CD8-positive, alpha-beta memory T cell (primary cell): ENCODE measurements at regions not wholly inside any gene's neighbourhood (a gene's known extent, or its start where the extent isn't known, plus 50 kb on each side); places are given as distances from the start of the nearest gene placed in this dataset.

ENCODE experiments used
- CTCF ChIA-PET: fragments of 350-600 bp; sonication (Branson Sonifier 250); formaldehyde crosslinking; loops from one replicate; lab custom pipeline; 2021; ENCODE audit warnings: antibody characterized with exemption; lab: Charles Lee
- POLR2A ChIA-PET: fragments of 350-600 bp; sonication (Branson Sonifier 250); formaldehyde crosslinking; loops from one replicate; lab custom pipeline; 2021; ENCODE audit warnings: antibody characterized with exemption; lab: Charles Lee
- DNase-seq, 5 donors: peaks; one replicate each; pipeline versions ENCODE4 v3.0.0 to v3.0.0-alpha.2; 2020 to 2022; ENCODE audit warnings: mixed read lengths in 1 of 5
- H3K27ac ChIP-seq: one replicate; pipeline ENCODE4 v1.7.0; 2013; ENCODE audit warnings: low read depth, mild to moderate bottlenecking, low read length, moderate library complexity
- H3K27me3 ChIP-seq: 2 replicates; pipeline ENCODE4 v1.7.0; 2013; ENCODE audit warnings: low read length, mild to moderate bottlenecking; ENCODE audit not compliant: insufficient read depth, poor library complexity, severe bottlenecking
- H3K36me3 ChIP-seq: 2 replicates; pipeline ENCODE4 v1.7.0; 2013; ENCODE audit warnings: mild to moderate bottlenecking, low read length, moderate library complexity; ENCODE audit not compliant: insufficient read depth
- H3K4me1 ChIP-seq: 2 replicates; pipeline ENCODE4 v1.7.0; 2013; ENCODE audit warnings: mild to moderate bottlenecking, low read length, moderate library complexity; ENCODE audit not compliant: insufficient read depth
- H3K4me3 ChIP-seq: 2 replicates; pipeline ENCODE4 v1.7.0; 2013; ENCODE audit warnings: mild to moderate bottlenecking, low read length
- H3K9me3 ChIP-seq: 2 replicates; pipeline ENCODE4 v1.7.0; 2013; ENCODE audit warnings: mild to moderate bottlenecking, low read length
- H3K27ac Mint-ChIP-seq, 8 donors: one replicate each; pipeline ENCODE4 v1.8.0; 2020 to 2021; ENCODE audit warnings: mixed read lengths in 8 of 8, mild to moderate bottlenecking in 6 of 8, inconsistent platforms in 3 of 8, moderate library complexity in 3 of 8
- H3K27me3 Mint-ChIP-seq, 2 donors: one replicate each; pipeline ENCODE4 v1.8.0; 2020 to 2021; ENCODE audit warnings: mixed read lengths in 2 of 2, mild to moderate bottlenecking in 1 of 2, moderate library complexity in 1 of 2
- H3K36me3 Mint-ChIP-seq, 3 donors: one replicate each; pipeline ENCODE4 v1.8.0; 2020 to 2021; ENCODE audit warnings: mixed read lengths in 3 of 3, inconsistent platforms in 1 of 3, mild to moderate bottlenecking in 1 of 3
- H3K4me1 Mint-ChIP-seq, 3 donors: one replicate each; pipeline ENCODE4 v1.8.0; 2020 to 2021; ENCODE audit warnings: mixed read lengths in 3 of 3, inconsistent platforms in 1 of 3, mild to moderate bottlenecking in 1 of 3
- H3K4me3 Mint-ChIP-seq, 7 donors: one replicate each; pipeline ENCODE4 v1.8.0; 2020 to 2021; ENCODE audit warnings: mixed read lengths in 7 of 7, mild to moderate bottlenecking in 6 of 7, moderate library complexity in 4 of 7, inconsistent platforms in 2 of 7
- H3K9me3 Mint-ChIP-seq, 5 donors: one replicate each; pipeline ENCODE4 v1.8.0; 2020 to 2022; ENCODE audit warnings: mixed read lengths in 5 of 5, mild to moderate bottlenecking in 3 of 5, moderate library complexity in 2 of 5, inconsistent platforms in 1 of 5

- no peak for DNase-seq
- Histone ChIP-seq H3K36me3 (no peaks in the 10 kb centered on the region), H3K4me1 (no peaks in the 10 kb centered on the region), H3K27me3 (no peaks in the 10 kb centered on the region), H3K4me3 (no peak overlapping the region), H3K9me3 (no peaks in the 10 kb centered on the region), H3K27ac (no peak overlapping the region)
- Mint-ChIP-seq H3K36me3 (no peaks in the 10 kb centered on the region), H3K27me3 (peaks cover 13 to 39% of the 10 kb centered on the region in 2 donors), H3K4me1 (no peaks in the 10 kb centered on the region), H3K9me3 (no peaks in the 10 kb centered on the region), H3K4me3 (no peak overlapping the region), H3K27ac (no peak overlapping the region)
- ChIA-PET CTCF (no interaction called here), POLR2A (no interaction called here)
These were observed 223.8 kb downstream of the CEMIP2 start for GRCh38 chr9:71544464-71544863.

- no peak for DNase-seq
- no peaks in the 10 kb centered on the region for H3K4me1 Mint-ChIP-seq
- no peak overlapping the region for H3K27ac Mint-ChIP-seq
- no peak overlapping the region for H3K4me3 Mint-ChIP-seq
- H3K36me3 Mint-ChIP-seq: peaks cover 0 to 1% (median 0%) of the 10 kb centered on the region in 3 donors
- peaks cover 8 to 26% of the 10 kb centered on the region in 2 donors for H3K27me3 Mint-ChIP-seq
- H3K4me1 ChIP-seq: no peaks in the 10 kb centered on the region
- H3K36me3 ChIP-seq: no peaks in the 10 kb centered on the region
- no peaks in the 10 kb centered on the region for H3K27me3 ChIP-seq
- POLR2A ChIA-PET: no interaction called here
- CTCF ChIA-PET: no interaction called here
- H3K9me3 Mint-ChIP-seq: no peaks in the 10 kb centered on the region
- no peak overlapping the region for H3K27ac ChIP-seq
- H3K9me3 ChIP-seq: no peaks in the 10 kb centered on the region
- H3K4me3 ChIP-seq: no peak overlapping the region
These were observed 226.9 kb downstream of the CEMIP2 start for GRCh38 chr9:71541436-71541835.

- no peak for DNase-seq
- Mint-ChIP-seq H3K27ac (no peak overlapping the region), H3K9me3 (no peaks in the 10 kb centered on the region), H3K36me3 (no peaks in the 10 kb centered on the region), H3K4me3 (no peak overlapping the region), H3K27me3 (peaks cover 8 to 37% of the 10 kb centered on the region in 2 donors), H3K4me1 (no peaks in the 10 kb centered on the region)
- Histone ChIP-seq H3K9me3 (no peaks in the 10 kb centered on the region), H3K4me1 (no peaks in the 10 kb centered on the region), H3K4me3 (no peak overlapping the region), H3K27ac (no peak overlapping the region), H3K36me3 (no peaks in the 10 kb centered on the region), H3K27me3 (no peaks in the 10 kb centered on the region)
- ChIA-PET POLR2A (no interaction called here), CTCF (no interaction called here)
These were observed 243.2 kb downstream of the CEMIP2 start for GRCh38 chr9:71524996-71525580.

- no peaks in the 10 kb centered on the region for H3K4me1 Mint-ChIP-seq
- CTCF ChIA-PET: no interaction called here
These were observed 243.8 kb downstream of the CEMIP2 start for GRCh38 chr9:71524516-71524915.

GRCh38 chr9:71521132-71521531, 247.2 kb downstream of the CEMIP2 start:
- Mint-ChIP-seq H3K4me3 (no peak overlapping the region), H3K27ac (no peak overlapping the region), H3K9me3 (no peaks in the 10 kb centered on the region), H3K4me1 (no peaks in the 10 kb centered on the region), H3K36me3 (no peaks in the 10 kb centered on the region), H3K27me3 (peaks cover 10 to 20% of the 10 kb centered on the region in 2 donors)
- H3K4me1 ChIP-seq: no peaks in the 10 kb centered on the region
- no peak overlapping the region for H3K27ac ChIP-seq
- DNase-seq: no peak
- no peaks in the 10 kb centered on the region for H3K27me3 ChIP-seq
- ChIA-PET CTCF (no interaction called here), POLR2A (no interaction called here)
- no peak overlapping the region for H3K4me3 ChIP-seq
- no peaks in the 10 kb centered on the region for H3K36me3 ChIP-seq
- no peaks in the 10 kb centered on the region for H3K9me3 ChIP-seq

More at GRCh38 chr9:71524516-71524915, 243.8 kb downstream of the CEMIP2 start:
- Histone ChIP-seq H3K4me1 (no peaks in the 10 kb centered on the region), H3K27me3 (no peaks in the 10 kb centered on the region), H3K27ac (no peak overlapping the region), H3K9me3 (no peaks in the 10 kb centered on the region), H3K36me3 (no peaks in the 10 kb centered on the region), H3K4me3 (no peak overlapping the region)
- no peak for DNase-seq
- Mint-ChIP-seq H3K4me3 (no peak overlapping the region), H3K27me3 (peaks cover 8 to 34% of the 10 kb centered on the region in 2 donors), H3K27ac (no peak overlapping the region), H3K9me3 (no peaks in the 10 kb centered on the region), H3K36me3 (no peaks in the 10 kb centered on the region)
- POLR2A ChIA-PET: no interaction called here

- Mint-ChIP-seq H3K36me3 (no peaks in the 10 kb centered on the region), H3K4me3 (no peak overlapping the region), H3K4me1 (no peaks in the 10 kb centered on the region), H3K27me3 (peaks cover 13 to 31% of the 10 kb centered on the region in 2 donors), H3K27ac (no peak overlapping the region), H3K9me3 (no peaks in the 10 kb centered on the region)
- Histone ChIP-seq H3K9me3 (no peaks in the 10 kb centered on the region), H3K27me3 (no peaks in the 10 kb centered on the region), H3K4me3 (no peak overlapping the region), H3K36me3 (no peaks in the 10 kb centered on the region), H3K27ac (no peak overlapping the region), H3K4me1 (no peaks in the 10 kb centered on the region)
- DNase-seq: no peak
- POLR2A ChIA-PET: interaction anchor here (0.5 kb wide), 1 partner anchor 478 kb away, joined by 6 read pairs; no protein-coding TSS in a partner anchor
- CTCF ChIA-PET: no interaction called here
These were observed 249.1 kb downstream of the CEMIP2 start for GRCh38 chr9:71519098-71519696.

- ChIA-PET CTCF (no interaction called here), POLR2A (interaction anchor here (0.5 kb wide), 1 partner anchor 479 kb away, joined by 6 read pairs; no protein-coding TSS in a partner anchor)
- Histone ChIP-seq H3K9me3 (no peaks in the 10 kb centered on the region), H3K4me1 (no peaks in the 10 kb centered on the region), H3K27ac (no peak overlapping the region), H3K36me3 (no peaks in the 10 kb centered on the region), H3K27me3 (no peaks in the 10 kb centered on the region), H3K4me3 (no peak overlapping the region)
- Mint-ChIP-seq H3K4me3 (no peak overlapping the region), H3K9me3 (no peaks in the 10 kb centered on the region), H3K4me1 (no peaks in the 10 kb centered on the region), H3K36me3 (no peaks in the 10 kb centered on the region), H3K27ac (no peak overlapping the region), H3K27me3 (peaks cover 11 to 26% of the 10 kb centered on the region in 2 donors)
- DNase-seq: no peak
These were observed 250.1 kb downstream of the CEMIP2 start for GRCh38 chr9:71518045-71518827.

GRCh38 chr9:71515626-71516025, 252.7 kb downstream of the CEMIP2 start:
- Histone ChIP-seq H3K4me3 (no peak overlapping the region), H3K36me3 (no peaks in the 10 kb centered on the region), H3K27ac (no peak overlapping the region), H3K4me1 (no peaks in the 10 kb centered on the region), H3K9me3 (no peaks in the 10 kb centered on the region), H3K27me3 (no peaks in the 10 kb centered on the region)
- no peak overlapping the region for H3K27ac Mint-ChIP-seq
- DNase-seq: no peak
- H3K36me3 Mint-ChIP-seq: no peaks in the 10 kb centered on the region
- CTCF ChIA-PET: no interaction called here
- H3K4me3 Mint-ChIP-seq: no peak overlapping the region
- POLR2A ChIA-PET: no interaction called here
- H3K4me1 Mint-ChIP-seq: no peaks in the 10 kb centered on the region
- H3K9me3 Mint-ChIP-seq: no peaks in the 10 kb centered on the region
- H3K27me3 Mint-ChIP-seq: peaks cover 10 to 17% of the 10 kb centered on the region in 2 donors
